Cardiac fibroblast (primary cell): ENCODE measurements at regions not wholly inside any gene's neighbourhood (a gene's known extent, or its start where the extent isn't known, plus 50 kb on each side); places are given as distances from the start of the nearest gene placed in this dataset.
"Not testable (repeated sequence)": the region's sequence is repeated elsewhere in the genome, so short reads cannot be mapped to it uniquely, and the experiment has no call there.

ENCODE experiments used
- DNase-seq, 2 donors: peaks; one replicate each; pipeline versions ENCODE4 v3.0.0 to v3.0.0-alpha.2; 2010; ENCODE audit warnings: low read depth in 2 of 2
- H3K4me3 ChIP-seq, 2 donors: replicated peaks in 1 of 2; 1 replicate in 1 of 2; 2 replicates in 1 of 2; pipeline ENCODE4 v1.5.1; 2011; ENCODE audit warnings: low read depth in 2 of 2, low read length in 2 of 2, mild to moderate bottlenecking in 2 of 2, moderate library complexity in 1 of 2
- CTCF ChIP-seq: IDR thresholded peaks from one replicate; pipeline ENCODE4 v1.5.1; 2011; ENCODE audit warnings: low read depth, mild to moderate bottlenecking, low read length, inconsistent platforms

- no peak for DNase-seq
- H3K4me3 ChIP-seq, result no peak overlapping the region
- TF ChIP-seq CTCF, result no peak
Measured at GRCh38 chr13:109315481-109315880, 470.9 kb downstream of the IRS2 start.

GRCh38 chr13:109314101-109314500 is 472.3 kb downstream of the IRS2 start:
- no peak for DNase-seq

GRCh38 chr13:109312399-109312798 is 474.0 kb downstream of the IRS2 start:
- H3K4me3 ChIP-seq, result no peak overlapping the region
- no peak for DNase-seq
- TF ChIP-seq CTCF, result no peak

More at GRCh38 chr13:109314101-109314500, 472.3 kb downstream of the IRS2 start:
- no peak overlapping the region for H3K4me3 ChIP-seq
- TF ChIP-seq CTCF, result no peak

GRCh38 chr13:109311431-109311976 is 474.9 kb downstream of the IRS2 start:
- DNase-seq, H3K4me3 ChIP-seq: not testable (repeated sequence)

GRCh38 chr13:109309625-109310363 is 476.6 kb downstream of the IRS2 start:
- no peak overlapping the region for H3K4me3 ChIP-seq
- TF ChIP-seq CTCF, result no peak
- no peak for DNase-seq

- no peak for TF ChIP-seq CTCF
- H3K4me3 ChIP-seq, result no peak overlapping the region
- no peak for DNase-seq
Measured at GRCh38 chr13:109307027-109307426, 479.4 kb downstream of the IRS2 start.

GRCh38 chr13:109301726-109302125 is 484.7 kb downstream of the IRS2 start:
- H3K4me3 ChIP-seq, result no peak overlapping the region
- DNase-seq, result no peak
- TF ChIP-seq CTCF, result no peak
